SU-DHL-6 (cell line): ENCODE measurements at regions not wholly inside any gene's neighbourhood (a gene's known extent, or its start where the extent isn't known, plus 50 kb on each side); places are given as distances from the start of the nearest gene placed in this dataset.

Experiments
- EZH2phosphoT487 ChIP-seq: fragments of 200-600 bp; sonication (generic), shearing (Covaris generic); conservative IDR thresholded peaks from 2 replicates; pipeline ENCODE4 v1.6.1; 2018; ENCODE audit warnings: mild to moderate bottlenecking, antibody characterized with exemption, low read length, moderate library complexity, mixed read lengths
- TF ChIP-seq, protein P1 (sequence below): fragments of 200-600 bp; sonication (generic); IDR thresholded peaks from one replicate; pipeline ENCODE4 v1.5.1; 2017; ENCODE audit warnings: antibody characterized with exemption, mild to moderate bottlenecking, low read length, moderate library complexity; ENCODE audit not compliant: insufficient read depth, poor library complexity, severe bottlenecking

DNA sequence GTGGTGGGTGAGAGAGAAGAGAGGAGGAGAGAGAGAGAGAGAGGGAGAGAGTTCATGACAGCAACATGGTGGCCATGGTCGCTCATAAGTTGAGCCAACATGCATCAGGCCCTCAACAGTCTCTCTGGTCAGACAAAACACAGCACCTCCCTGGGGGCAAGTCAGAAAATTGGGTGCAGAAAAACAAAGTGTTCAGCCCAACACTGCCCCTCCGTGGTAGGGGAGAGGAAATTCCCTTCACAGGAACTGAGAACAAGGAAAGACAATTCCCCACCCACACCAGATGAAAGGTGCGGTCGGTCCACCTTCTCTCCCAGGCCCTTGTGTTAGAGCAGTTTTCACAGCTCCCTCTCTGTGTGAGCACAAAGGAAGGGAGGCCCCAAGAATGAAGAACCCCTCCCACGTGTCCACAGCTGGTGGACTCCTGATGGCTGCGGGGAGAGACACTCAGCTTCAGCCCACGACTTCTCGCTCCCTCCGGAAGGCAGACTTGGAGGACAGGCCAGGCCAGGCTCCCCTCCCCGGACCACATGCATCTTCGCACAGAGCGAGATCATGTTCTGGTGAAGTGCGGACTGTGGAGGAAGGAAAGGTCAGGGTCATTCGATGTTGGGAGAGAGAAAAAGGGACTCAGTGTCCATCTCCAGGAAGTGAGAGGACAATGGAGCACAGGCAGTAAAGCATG is 181.7 kb downstream of the ANAPC1 start:
- TF ChIP-seq EZH2phosphoT487 = no peak
- TF ChIP-seq, protein P1, sequence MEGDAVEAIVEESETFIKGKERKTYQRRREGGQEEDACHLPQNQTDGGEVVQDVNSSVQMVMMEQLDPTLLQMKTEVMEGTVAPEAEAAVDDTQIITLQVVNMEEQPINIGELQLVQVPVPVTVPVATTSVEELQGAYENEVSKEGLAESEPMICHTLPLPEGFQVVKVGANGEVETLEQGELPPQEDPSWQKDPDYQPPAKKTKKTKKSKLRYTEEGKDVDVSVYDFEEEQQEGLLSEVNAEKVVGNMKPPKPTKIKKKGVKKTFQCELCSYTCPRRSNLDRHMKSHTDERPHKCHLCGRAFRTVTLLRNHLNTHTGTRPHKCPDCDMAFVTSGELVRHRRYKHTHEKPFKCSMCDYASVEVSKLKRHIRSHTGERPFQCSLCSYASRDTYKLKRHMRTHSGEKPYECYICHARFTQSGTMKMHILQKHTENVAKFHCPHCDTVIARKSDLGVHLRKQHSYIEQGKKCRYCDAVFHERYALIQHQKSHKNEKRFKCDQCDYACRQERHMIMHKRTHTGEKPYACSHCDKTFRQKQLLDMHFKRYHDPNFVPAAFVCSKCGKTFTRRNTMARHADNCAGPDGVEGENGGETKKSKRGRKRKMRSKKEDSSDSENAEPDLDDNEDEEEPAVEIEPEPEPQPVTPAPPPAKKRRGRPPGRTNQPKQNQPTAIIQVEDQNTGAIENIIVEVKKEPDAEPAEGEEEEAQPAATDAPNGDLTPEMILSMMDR = peak; percentile 53
